Kasumi-1 (cell line): ENCODE measurements at regions not wholly inside any gene's neighbourhood (a gene's known extent, or its start where the extent isn't known, plus 50 kb on each side); places are given as distances from the start of the nearest gene placed in this dataset.

Source experiments
- DNase-seq, 2 experiments: peaks; one replicate each; lab custom pipeline; 2025; lab: John Stamatoyannopoulos, UW

GRCh38 chr1:60589916-60590315 is 492.4 kb upstream of the NFIA start:
- no peak for DNase-seq

GRCh38 chr1:60589046-60589748 is 493.2 kb upstream of the NFIA start:
- DNase-seq: no peak

GRCh38 chr1:60584371-60584770 is 498.0 kb upstream of the NFIA start:
- DNase-seq: no peak

GRCh38 chr1:60583696-60584095 is 498.7 kb upstream of the NFIA start:
- DNase-seq: peak in 1 of 2 experiments; percentile 1

GRCh38 chr1:60581455-60582220 is 500.7 kb upstream of the NFIA start:
- no peak for DNase-seq

GRCh38 chr1:60577029-60577428 is 503.5 kb upstream of the C1orf87 start:
- no peak for DNase-seq

GRCh38 chr1:60575326-60575977 is 501.9 kb upstream of the C1orf87 start:
- DNase-seq: no peak

- no peak for DNase-seq
Observed at GRCh38 chr1:60573726-60574409, 500.3 kb upstream of the C1orf87 start.

- DNase-seq: no peak
Observed at GRCh38 chr1:60573121-60573520, 499.6 kb upstream of the C1orf87 start.

GRCh38 chr1:60572378-60572777 is 498.8 kb upstream of the C1orf87 start:
- no peak for DNase-seq

GRCh38 chr1:60571811-60572210 is 498.2 kb upstream of the C1orf87 start:
- DNase-seq: no peak

- no peak for DNase-seq
Observed at GRCh38 chr1:60569189-60569588, 495.6 kb upstream of the C1orf87 start.

GRCh38 chr1:60567256-60567655 is 493.7 kb upstream of the C1orf87 start:
- DNase-seq: no peak

- no peak for DNase-seq
Observed at GRCh38 chr1:60564916-60565750, 491.6 kb upstream of the C1orf87 start.

- no peak for DNase-seq
Observed at GRCh38 chr1:60563777-60564535, 490.4 kb upstream of the C1orf87 start.

- no peak for DNase-seq
Observed at GRCh38 chr1:60562740-60563139, 489.2 kb upstream of the C1orf87 start.

- DNase-seq: no peak
Observed at GRCh38 chr1:60560701-60561100, 487.1 kb upstream of the C1orf87 start.

- DNase-seq: no peak
Observed at GRCh38 chr1:60558236-60558635, 484.7 kb upstream of the C1orf87 start.

- no peak for DNase-seq
Observed at GRCh38 chr1:60553730-60554129, 480.2 kb upstream of the C1orf87 start.

- DNase-seq: no peak
Observed at GRCh38 chr1:60547821-60548220, 474.3 kb upstream of the C1orf87 start.
